Lower leg skin (tissue), 4 donors: ENCODE measurements at regions not wholly inside any gene's neighbourhood (a gene's known extent, or its start where the extent isn't known, plus 50 kb on each side); places are given as distances from the start of the nearest gene placed in this dataset.

Experiments used
- DNase-seq, 2 donors: peaks; one replicate each; pipeline ENCODE4 v3.0.0-alpha.2; 2019; ENCODE audit warnings: low spot score in 2 of 2
- H3K4me3 ChIP-seq: fragments of 200-600 bp; sonication (generic); 2 replicates; pipeline ENCODE4 v1.5.1; 2017; ENCODE audit warnings: mild to moderate bottlenecking, low read depth; ENCODE audit not compliant: poor library complexity, severe bottlenecking
- CTCF ChIP-seq, 3 donors: fragments of 450-650 bp; IDR thresholded peaks; one replicate each; pipeline ENCODE4 v1.5.1; 2016; ENCODE audit warnings: antibody characterized with exemption in 3 of 3, mild to moderate bottlenecking in 3 of 3, moderate library complexity in 2 of 3
- POLR2A ChIP-seq, 2 donors: fragments of 450-650 bp; IDR thresholded peaks; one replicate each; pipeline ENCODE4 v1.6.1; 2016 to 2017; ENCODE audit warnings: antibody characterized with exemption in 2 of 2, mild to moderate bottlenecking in 1 of 2, moderate library complexity in 1 of 2
- WGBS, 2 donors: methylation state at CpG; one replicate each; pipeline ENCODE4 v1.1.5; 2018; 5-methylcytosine and 5-hydroxymethylcytosine counted together
- intact Hi-C: fragments of 100-400 bp; cut with DNase I; formaldehyde crosslinking; loops from one replicate; pipeline ENCODE4 v1.15.0; 2023; ENCODE audit warnings: low total_unique reads

DNA sequence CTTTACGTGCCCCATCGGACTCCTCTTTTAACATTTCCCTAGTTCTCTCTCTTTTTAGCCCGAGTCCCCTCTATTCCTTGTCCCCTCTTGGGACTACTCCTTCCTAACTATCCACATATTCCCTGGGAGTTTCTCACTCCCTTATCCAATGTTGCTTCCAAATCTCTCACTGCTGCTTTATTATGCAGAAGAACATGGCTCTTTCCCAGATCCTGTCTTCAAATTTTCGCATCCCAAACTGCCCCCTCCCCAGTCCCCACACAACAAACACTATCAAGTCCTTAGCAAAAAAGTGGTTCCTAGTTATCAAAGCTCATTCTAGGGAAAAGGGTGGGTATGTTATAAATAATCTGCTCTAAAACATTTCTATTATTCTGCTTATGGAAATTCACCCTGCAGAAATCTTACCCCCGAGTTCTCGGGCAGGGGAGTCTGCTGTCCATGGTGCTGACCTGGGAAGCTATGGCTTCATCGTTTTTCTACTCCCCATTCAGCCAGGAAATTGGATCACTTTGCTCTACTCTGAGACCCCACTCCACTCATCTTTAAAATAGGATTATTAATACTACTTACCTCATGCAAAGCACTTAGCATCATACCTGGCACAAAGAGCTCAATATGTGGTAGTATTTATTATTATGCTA lies 393.5 kb downstream of the BUD13 start:
- no peak overlapping the region for H3K4me3 ChIP-seq
- intact Hi-C loops, result no loop called here
- no peak for TF ChIP-seq CTCF (IDR thresholded peaks at IDR 0.05)
- no peak for TF ChIP-seq POLR2A (IDR thresholded peaks at IDR 0.05)
- no peak for DNase-seq
- 42% methylated on average over 7 of the region's 7 CpGs for WGBS, 2 donors

GRCh38 chr11:116376547-116376946 lies 396.2 kb downstream of the BUD13 start:
- TF ChIP-seq POLR2A (IDR thresholded peaks at IDR 0.05) (no peak), CTCF (IDR thresholded peaks at IDR 0.05) (no peak)
- DNase-seq, result no peak
- WGBS, 2 donors, result 62 to 80% methylated on average over 1 of the region's 1 CpG
- no peak overlapping the region for H3K4me3 ChIP-seq
- intact Hi-C loops, result no loop called here

GRCh38 chr11:116376054-116376453 lies 396.7 kb downstream of the BUD13 start:
- intact Hi-C loops, result no loop called here
- TF ChIP-seq POLR2A (IDR thresholded peaks at IDR 0.05), result no peak
- TF ChIP-seq CTCF (IDR thresholded peaks at IDR 0.05), result no peak
- no peak for DNase-seq
- 89 to 93% methylated on average over 1 of the region's 1 CpG for WGBS, 2 donors
- H3K4me3 ChIP-seq, result no peak overlapping the region

DNA sequence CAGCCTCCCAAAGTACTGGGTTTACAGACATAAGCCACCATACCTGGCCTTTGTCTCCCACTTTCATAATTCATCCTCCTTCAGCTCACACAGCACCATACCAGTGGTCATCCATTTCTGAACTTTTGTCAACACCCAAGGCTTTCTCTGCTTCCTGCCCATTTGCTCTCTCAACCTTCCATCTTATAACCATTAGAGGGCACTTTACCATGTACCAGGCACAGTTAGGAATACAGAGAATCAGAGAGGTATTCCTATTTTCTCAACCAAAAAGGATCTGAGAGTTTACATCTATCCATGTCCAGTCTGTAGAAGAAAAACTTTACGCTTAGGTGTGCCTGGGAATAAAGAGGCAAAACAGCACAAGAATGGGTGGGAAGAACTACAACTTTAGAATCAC lies 397.6 kb downstream of the BUD13 start:
- TF ChIP-seq POLR2A (IDR thresholded peaks at IDR 0.05), result no peak
- TF ChIP-seq CTCF (IDR thresholded peaks at IDR 0.05), result no peak
- intact Hi-C loops, result no loop called here
- 93% methylated on average over 1 of the region's 1 CpG for WGBS, 2 donors
- no peak overlapping the region for H3K4me3 ChIP-seq
- no peak for DNase-seq

GRCh38 chr11:116374085-116374484 lies 398.7 kb downstream of the BUD13 start:
- intact Hi-C loops, result no loop called here
- H3K4me3 ChIP-seq, result no peak overlapping the region
- 92 to 100% methylated on average over 1 of the region's 1 CpG for WGBS, 2 donors
- DNase-seq, result no peak
- TF ChIP-seq CTCF (IDR thresholded peaks at IDR 0.05) (no peak), POLR2A (IDR thresholded peaks at IDR 0.05) (no peak)
